HG03378 (cell line): ENCODE measurements at regions not wholly inside any gene's neighbourhood (a gene's known extent, or its start where the extent isn't known, plus 50 kb on each side); places are given as distances from the start of the nearest gene placed in this dataset.
"Not testable (repeated sequence)": the region's sequence is repeated elsewhere in the genome, so short reads cannot be mapped to it uniquely, and the experiment has no call there.

Experiments used
- ATAC-seq: cut with Tn5 transposase; IDR thresholded peaks from one replicate; pipeline ENCODE4 v1.9.1; 2021; ENCODE audit warnings: mild to moderate bottlenecking, moderate library complexity; ENCODE audit not compliant: unreplicated experiment

GRCh38 chr4:58871509-58871908 is 1761.3 kb upstream of the IGFBP7 start:
- ATAC-seq, result no peak

- ATAC-seq, result no peak
Measured at GRCh38 chr4:58849026-58849425, 1738.8 kb upstream of the IGFBP7 start.

- ATAC-seq, result no peak
Measured at GRCh38 chr4:58843455-58843854, 1733.3 kb upstream of the IGFBP7 start.

- no peak for ATAC-seq
Measured at GRCh38 chr4:58833126-58833525, 1722.9 kb upstream of the IGFBP7 start.

GRCh38 chr4:58825278-58825677 is 1715.1 kb upstream of the IGFBP7 start:
- no peak for ATAC-seq

GRCh38 chr4:58818560-58818959 is 1708.4 kb upstream of the IGFBP7 start:
- ATAC-seq, result not testable (repeated sequence)

GRCh38 chr4:58809948-58810347 is 1699.8 kb upstream of the IGFBP7 start:
- no peak for ATAC-seq

- ATAC-seq, result no peak
Measured at GRCh38 chr4:58809366-58809765, 1699.2 kb upstream of the IGFBP7 start.

- no peak for ATAC-seq
Measured at GRCh38 chr4:58808817-58809216, 1698.6 kb upstream of the IGFBP7 start.

GRCh38 chr4:58807843-58808615 is 1697.8 kb upstream of the IGFBP7 start:
- ATAC-seq, result no peak

- ATAC-seq, result no peak
Measured at GRCh38 chr4:58776627-58777026, 1666.4 kb upstream of the IGFBP7 start.

GRCh38 chr4:58767598-58767997 is 1657.4 kb upstream of the IGFBP7 start:
- no peak for ATAC-seq

- no peak for ATAC-seq
Measured at GRCh38 chr4:58766763-58767162, 1656.6 kb upstream of the IGFBP7 start.

GRCh38 chr4:58761563-58761962 is 1651.4 kb upstream of the IGFBP7 start:
- ATAC-seq, result no peak

GRCh38 chr4:58760737-58761136 is 1650.6 kb upstream of the IGFBP7 start:
- ATAC-seq, result no peak

GRCh38 chr4:58760100-58760499 is 1649.9 kb upstream of the IGFBP7 start:
- no peak for ATAC-seq

- no peak for ATAC-seq
Measured at GRCh38 chr4:58749206-58749605, 1639.0 kb upstream of the IGFBP7 start.

GRCh38 chr4:58740897-58741296 is 1630.7 kb upstream of the IGFBP7 start:
- ATAC-seq, result no peak

- no peak for ATAC-seq
Measured at GRCh38 chr4:58739275-58739674, 1629.1 kb upstream of the IGFBP7 start.

GRCh38 chr4:58738375-58738774 is 1628.2 kb upstream of the IGFBP7 start:
- no peak for ATAC-seq

GRCh38 chr4:58734030-58734674 is 1624.0 kb upstream of the IGFBP7 start:
- no peak for ATAC-seq

GRCh38 chr4:58732973-58733372 is 1622.8 kb upstream of the IGFBP7 start:
- ATAC-seq, result no peak

GRCh38 chr4:58723954-58724353 is 1613.8 kb upstream of the IGFBP7 start:
- no peak for ATAC-seq
